HFFc6 (cell line): ENCODE measurements at regions not wholly inside any gene's neighbourhood (a gene's known extent, or its start where the extent isn't known, plus 50 kb on each side); places are given as distances from the start of the nearest gene placed in this dataset.

Experiments used
- DNase-seq: peaks from one replicate; pipeline ENCODE4 v3.0.0-alpha.2; 2018
- H3K27ac Mint-ChIP-seq: 2 replicates; pipeline ENCODE4 v1.8.0; 2020; ENCODE audit warnings: mild to moderate bottlenecking, mixed read lengths
- H3K27me3 Mint-ChIP-seq: 2 replicates; pipeline ENCODE4 v1.8.0; 2021; ENCODE audit warnings: mild to moderate bottlenecking, moderate library complexity, mixed read lengths; ENCODE audit not compliant: insufficient read depth
- H3K36me3 Mint-ChIP-seq: 2 replicates; pipeline ENCODE4 v1.8.0; 2021; ENCODE audit warnings: low read depth, mixed read lengths
- H3K4me1 Mint-ChIP-seq: 2 replicates; pipeline ENCODE4 v1.8.0; 2020; ENCODE audit warnings: low read depth, mixed read lengths
- H3K4me3 Mint-ChIP-seq: 2 replicates; pipeline ENCODE4 v1.8.0; 2020; ENCODE audit warnings: mild to moderate bottlenecking, moderate library complexity, mixed read lengths
- H3K9me3 Mint-ChIP-seq: 2 replicates; pipeline ENCODE4 v1.8.0; 2020; ENCODE audit warnings: mild to moderate bottlenecking, mixed read lengths
- CTCF ChIP-seq: fragments of 200-600 bp; sonication (generic); IDR thresholded peaks from 2 replicates; pipeline ENCODE4 v1.5.0; 2021; ENCODE audit warnings: antibody characterized with exemption, mild to moderate bottlenecking

- Mint-ChIP-seq H3K9me3 (no peaks in the 10 kb centered on the region), H3K4me3 (no peak overlapping the region), H3K36me3 (no peaks in the 10 kb centered on the region), H3K4me1 (no peaks in the 10 kb centered on the region), H3K27ac (no peak overlapping the region), H3K27me3 (peaks cover 28% of the 10 kb centered on the region)
- no peak for TF ChIP-seq CTCF
- no peak for DNase-seq
Observed at GRCh38 chr17:77796176-77796860, 162.2 kb upstream of the TNRC6C start.

- Mint-ChIP-seq H3K27ac (no peak overlapping the region), H3K4me1 (no peaks in the 10 kb centered on the region), H3K4me3 (no peak overlapping the region), H3K27me3 (peaks cover 37% of the 10 kb centered on the region), H3K36me3 (no peaks in the 10 kb centered on the region), H3K9me3 (no peaks in the 10 kb centered on the region)
- no peak for TF ChIP-seq CTCF
- DNase-seq = no peak
Observed at GRCh38 chr17:77798031-77798430, 160.5 kb upstream of the TNRC6C start.

GRCh38 chr17:77798481-77798880, 160.0 kb upstream of the TNRC6C start:
- Mint-ChIP-seq H3K27me3 (peaks cover 37% of the 10 kb centered on the region), H3K36me3 (no peaks in the 10 kb centered on the region), H3K9me3 (no peaks in the 10 kb centered on the region), H3K4me3 (no peak overlapping the region), H3K27ac (no peak overlapping the region), H3K4me1 (no peaks in the 10 kb centered on the region)
- no peak for DNase-seq
- no peak for TF ChIP-seq CTCF

- no peaks in the 10 kb centered on the region for H3K4me1 Mint-ChIP-seq
- no peak for TF ChIP-seq CTCF
- no peaks in the 10 kb centered on the region for H3K9me3 Mint-ChIP-seq
- DNase-seq = no peak
- H3K27ac Mint-ChIP-seq = no peak overlapping the region
- no peak overlapping the region for H3K4me3 Mint-ChIP-seq
- H3K36me3 Mint-ChIP-seq = no peaks in the 10 kb centered on the region
- H3K27me3 Mint-ChIP-seq = peaks cover 35% of the 10 kb centered on the region
Observed at GRCh38 chr17:77800816-77801215, 157.7 kb upstream of the TNRC6C start.

- Mint-ChIP-seq H3K27me3 (peaks cover 37% of the 10 kb centered on the region), H3K27ac (no peak overlapping the region), H3K36me3 (no peaks in the 10 kb centered on the region), H3K9me3 (no peaks in the 10 kb centered on the region), H3K4me1 (no peaks in the 10 kb centered on the region), H3K4me3 (no peak overlapping the region)
- no peak for DNase-seq
- no peak for TF ChIP-seq CTCF
Observed at GRCh38 chr17:77801545-77802332, 156.8 kb upstream of the TNRC6C start.
